HT-29 (cell line): ENCODE measurements at regions not wholly inside any gene's neighbourhood (a gene's known extent, or its start where the extent isn't known, plus 50 kb on each side); places are given as distances from the start of the nearest gene placed in this dataset.
"Not testable (repeated sequence)": the region's sequence is repeated elsewhere in the genome, so short reads cannot be mapped to it uniquely, and the experiment has no call there.

ENCODE experiments used
- DNase-seq: peaks from one replicate; pipeline ENCODE4 v3.0.0-alpha.2; 2015; ENCODE audit warnings: low spot score

DNA sequence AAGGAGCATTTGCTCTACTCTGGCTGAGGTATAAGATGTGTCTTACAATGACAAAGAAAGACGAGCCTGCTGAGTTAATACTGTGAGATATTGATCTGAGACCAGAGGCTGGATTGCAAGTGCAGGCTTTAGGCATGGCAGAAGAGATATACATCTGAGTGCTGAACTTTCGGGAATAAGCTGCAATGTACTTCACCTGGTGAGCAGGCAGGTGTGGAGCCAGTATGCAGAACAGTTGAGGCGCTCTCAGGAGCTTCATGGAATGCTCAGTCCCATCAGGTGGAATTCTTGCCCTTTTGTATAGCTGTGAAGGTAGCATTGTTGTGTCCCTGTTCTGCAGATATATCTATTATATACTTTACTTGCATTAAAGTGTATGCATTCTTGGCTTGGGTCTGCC is 179.3 kb upstream of the RIMS1 start:
- no peak for DNase-seq

GRCh38 chr6:71720705-71721104 is 165.6 kb upstream of the RIMS1 start:
- DNase-seq, result no peak

- no peak for DNase-seq
Observed at GRCh38 chr6:71721642-71722041, 164.7 kb upstream of the RIMS1 start.

DNA sequence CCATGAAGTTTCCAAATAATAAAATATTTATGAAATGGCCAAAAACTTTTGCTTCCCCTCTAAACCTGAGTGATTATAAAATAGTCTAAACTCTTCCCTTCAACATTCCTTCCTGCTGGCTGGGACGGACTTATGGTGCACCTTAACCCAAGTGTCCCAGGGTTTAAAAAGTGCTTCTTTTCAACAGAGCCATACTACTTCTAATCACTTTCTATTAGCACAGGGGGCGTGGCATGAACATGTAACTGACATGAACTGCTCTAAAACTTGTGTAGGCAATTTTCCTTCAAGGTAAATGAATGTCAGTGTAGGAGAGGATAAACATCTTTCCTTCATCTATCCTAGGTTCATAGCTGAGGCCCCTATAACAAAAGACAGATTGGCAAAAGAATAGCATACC is 163.6 kb upstream of the RIMS1 start:
- DNase-seq, result no peak

- DNase-seq, result no peak
Observed at GRCh38 chr6:71724456-71725125, 161.8 kb upstream of the RIMS1 start.

GRCh38 chr6:71725126-71725470 is 161.3 kb upstream of the RIMS1 start:
- DNase-seq, result no peak

- no peak for DNase-seq
Observed at GRCh38 chr6:71726121-71726520, 160.2 kb upstream of the RIMS1 start.

DNA sequence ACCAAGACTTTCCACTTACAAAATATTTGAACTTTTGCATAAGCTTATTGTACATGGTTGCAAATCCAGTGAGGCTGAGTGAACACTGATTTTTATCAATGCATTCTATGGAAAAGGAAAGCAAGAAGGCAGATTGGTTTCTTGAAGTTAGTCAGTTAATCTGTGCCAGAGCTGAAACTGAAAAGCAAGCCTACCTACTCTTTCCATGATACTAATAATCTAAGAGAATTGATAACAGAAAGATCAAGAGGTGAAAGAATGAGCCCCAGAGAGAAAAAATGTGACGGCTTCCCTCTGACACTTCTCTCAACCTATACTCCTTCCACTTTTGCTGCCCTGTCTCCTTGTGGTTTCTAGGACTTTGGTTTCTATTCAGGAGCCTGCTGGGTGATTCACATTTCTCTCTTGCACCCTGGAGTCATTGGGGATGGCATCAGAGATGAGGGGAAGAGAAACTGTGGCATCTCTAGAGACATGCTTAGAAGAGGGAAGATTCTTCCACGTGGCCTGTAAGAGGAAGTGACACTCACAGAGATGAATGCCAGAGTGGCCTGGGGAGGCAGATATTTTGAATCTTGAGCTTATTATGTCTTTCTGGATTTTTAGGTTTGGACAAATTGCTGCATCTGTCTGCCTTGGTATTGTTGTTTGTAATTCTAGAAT is 158.6 kb upstream of the RIMS1 start:
- no peak for DNase-seq

DNA sequence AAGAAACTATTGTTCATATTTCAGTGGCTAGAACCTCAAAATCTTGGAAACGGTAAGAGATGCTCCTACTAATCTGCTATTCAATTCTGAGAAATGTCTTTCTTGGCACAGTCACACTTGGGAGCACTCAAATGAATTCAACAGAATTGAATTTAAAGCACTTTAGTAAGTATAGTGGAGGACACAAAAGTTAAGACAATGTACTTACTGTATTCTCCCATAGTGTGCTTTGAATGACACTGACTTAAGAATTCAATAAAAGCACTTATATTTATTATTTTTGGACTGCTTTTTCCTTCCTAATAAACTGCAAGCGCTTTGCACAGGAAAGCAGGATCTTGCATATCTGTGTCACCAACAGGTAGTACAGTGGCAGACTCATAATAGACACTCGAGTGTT is 156.1 kb upstream of the RIMS1 start:
- DNase-seq, result no peak

DNA sequence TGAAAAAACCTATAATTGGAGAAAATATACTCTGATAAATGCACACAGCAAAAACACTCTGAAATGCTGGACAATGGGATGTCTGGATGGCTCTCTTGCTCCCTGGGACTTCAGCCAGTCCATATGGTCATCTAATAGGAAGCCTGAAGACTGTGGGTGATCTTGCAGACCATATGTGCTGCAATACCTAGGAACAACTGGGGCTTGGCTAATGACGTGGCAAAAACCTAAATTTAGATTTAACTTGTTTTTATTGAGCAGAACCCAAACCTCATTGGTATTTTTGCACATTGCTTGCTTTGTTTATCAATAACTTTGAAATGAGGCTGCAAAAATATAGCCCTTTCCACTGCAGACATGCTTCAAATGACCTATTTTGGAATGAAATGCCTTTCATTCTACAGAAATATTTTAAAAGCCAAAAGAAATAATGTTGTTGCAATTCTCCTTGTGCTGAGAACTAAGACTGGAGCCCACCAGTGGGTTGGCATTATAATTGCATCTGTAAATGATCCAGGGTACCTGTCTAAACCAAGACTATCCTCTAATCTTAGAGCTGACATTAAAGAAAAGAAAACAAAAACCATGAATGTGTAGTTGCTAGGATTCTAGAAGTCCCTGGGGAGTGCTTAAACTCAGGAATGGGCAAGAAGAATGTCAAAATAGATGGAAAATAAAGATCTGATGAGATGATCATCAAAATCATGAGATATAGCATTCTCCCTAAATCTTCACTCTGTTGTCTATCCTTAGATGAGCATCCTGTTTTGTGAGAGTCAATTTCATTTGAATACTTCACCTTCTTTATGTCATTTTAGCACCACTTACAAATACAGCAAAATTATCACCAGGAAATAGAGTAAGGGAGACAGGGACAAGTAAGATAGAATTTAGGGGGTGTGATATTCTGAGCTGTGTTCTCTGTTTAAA is 152.1 kb upstream of the RIMS1 start:
- no peak for DNase-seq

DNA sequence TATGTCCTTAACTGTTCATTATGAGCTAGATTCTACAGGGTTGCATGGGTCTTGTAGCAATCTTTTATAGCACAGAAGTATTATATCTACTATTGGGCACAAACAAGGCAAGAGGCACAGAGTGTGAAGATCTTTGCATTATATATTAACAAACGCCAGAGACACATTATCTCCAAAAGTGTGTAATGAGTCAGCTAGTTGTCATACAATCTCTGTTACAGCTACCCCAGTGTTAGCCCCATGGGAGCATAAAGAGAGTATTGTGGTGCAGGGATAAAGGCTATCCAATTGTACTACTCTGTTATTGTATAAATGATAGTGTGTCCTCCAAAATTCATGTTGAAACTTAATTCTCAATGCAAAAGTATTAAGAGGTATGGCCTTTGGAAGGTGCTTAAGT is 148.4 kb upstream of the RIMS1 start:
- DNase-seq, result no peak

DNA sequence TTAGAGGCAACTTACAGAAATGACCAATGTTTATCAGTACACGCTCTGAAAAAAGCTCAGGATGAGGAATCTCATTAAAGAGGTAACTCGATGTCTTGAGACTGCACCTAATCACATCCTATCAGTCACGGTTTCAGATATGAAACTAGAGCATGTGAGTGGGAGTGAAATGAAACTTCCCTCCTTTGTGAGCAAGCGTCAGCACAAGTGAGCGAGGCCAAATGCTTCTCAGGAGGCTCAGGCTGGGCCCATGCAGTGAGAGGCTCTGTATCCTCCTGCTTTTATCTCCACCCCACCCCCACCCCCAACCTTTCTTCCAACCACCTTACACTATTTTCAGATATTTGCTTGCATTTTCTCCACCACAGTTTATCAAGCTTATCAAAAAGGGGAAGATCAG is 140.8 kb upstream of the RIMS1 start:
- DNase-seq, result no peak

- DNase-seq, result no peak
Observed at GRCh38 chr6:71766146-71766760, 120.1 kb upstream of the RIMS1 start.

- no peak for DNase-seq
Observed at GRCh38 chr6:71766796-71767195, 119.6 kb upstream of the RIMS1 start.

- DNase-seq, result no peak
Observed at GRCh38 chr6:71768356-71768755, 118.0 kb upstream of the RIMS1 start.

- DNase-seq, result no peak
Observed at GRCh38 chr6:71808865-71809264, 77.5 kb upstream of the RIMS1 start.

DNA sequence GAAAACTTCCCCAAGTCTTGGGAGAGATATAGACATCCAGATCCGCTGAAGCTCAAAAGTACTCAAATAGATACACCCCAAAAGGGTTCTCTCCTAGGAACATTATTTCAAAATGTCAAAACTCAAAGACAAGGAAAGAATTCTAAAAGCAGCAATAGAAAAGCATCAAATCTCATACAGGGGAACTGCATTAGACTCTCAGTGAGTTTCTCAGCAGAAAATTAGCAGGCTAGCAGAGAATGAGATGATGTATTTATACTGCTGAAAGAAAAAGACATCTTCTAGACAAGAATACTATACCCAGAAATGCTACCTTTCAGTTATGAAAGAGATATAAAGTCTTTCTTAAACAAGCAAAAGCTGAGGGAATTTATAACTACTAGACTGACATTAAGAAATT is 75.5 kb upstream of the RIMS1 start:
- DNase-seq, result no peak

DNA sequence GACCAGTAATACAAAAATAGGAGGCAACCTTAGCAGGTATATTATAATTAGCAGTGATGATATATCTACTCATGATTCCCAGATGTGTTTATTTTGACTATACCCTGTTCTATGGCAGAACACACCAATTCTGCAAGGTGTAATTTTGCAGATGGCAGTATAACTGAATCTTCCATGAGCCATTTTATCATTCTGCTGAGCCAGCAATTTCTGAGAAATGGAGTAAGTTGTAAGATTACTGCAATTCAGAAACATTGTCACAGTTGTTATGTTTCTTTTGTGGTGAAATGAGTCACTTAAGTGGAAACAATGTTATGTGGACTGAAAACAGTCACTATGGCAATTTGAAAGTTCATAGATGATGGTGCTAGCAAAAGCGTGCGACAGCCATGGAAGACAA is 63.7 kb upstream of the RIMS1 start:
- no peak for DNase-seq

DNA sequence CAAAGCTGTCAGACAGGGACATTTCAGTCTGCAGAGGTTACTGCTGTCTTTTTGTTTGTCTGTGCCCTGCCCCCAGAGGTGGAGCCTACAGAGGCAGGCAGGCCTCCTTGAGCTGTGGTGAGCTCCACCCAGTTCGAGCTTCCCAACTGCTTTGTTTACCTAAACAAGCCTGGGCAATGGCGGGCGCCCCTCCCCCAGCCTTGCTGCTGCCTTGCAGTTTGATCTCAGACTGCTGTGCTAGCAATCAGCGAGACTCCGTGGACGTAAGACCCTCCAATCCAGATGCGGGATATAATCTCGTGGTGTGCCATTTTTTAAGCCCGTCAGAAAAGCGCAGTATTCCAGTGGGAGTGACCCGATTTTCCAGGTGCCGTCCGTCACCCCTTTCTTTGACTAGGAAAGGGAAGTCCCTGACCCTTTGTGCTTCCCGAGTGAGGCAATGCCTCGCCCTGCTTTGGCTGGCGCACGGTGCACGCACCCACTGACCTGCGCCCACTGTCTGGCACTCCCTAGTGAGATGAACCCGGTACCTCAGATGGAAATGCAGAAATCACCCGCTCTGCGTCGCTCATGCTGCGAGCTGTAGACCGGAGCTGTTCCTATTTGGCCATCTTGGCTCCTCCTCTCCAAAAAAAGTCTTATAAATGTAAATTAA is 54.1 kb upstream of the RIMS1 start:
- not testable (repeated sequence) for DNase-seq
